GM21576 (cell line): ENCODE measurements at regions not wholly inside any gene's neighbourhood (a gene's known extent, or its start where the extent isn't known, plus 50 kb on each side); places are given as distances from the start of the nearest gene placed in this dataset.
"Not testable (repeated sequence)": the region's sequence is repeated elsewhere in the genome, so short reads cannot be mapped to it uniquely, and the experiment has no call there.

Experiments used
- ATAC-seq: cut with Tn5 transposase; IDR thresholded peaks from one replicate; pipeline ENCODE4 v1.9.1; 2021; ENCODE audit warnings: mild to moderate bottlenecking, moderate library complexity; ENCODE audit not compliant: unreplicated experiment

- no peak for ATAC-seq
Observed at GRCh38 chr3:147240581-147240980, 165.8 kb downstream of the ZIC4 start.

DNA sequence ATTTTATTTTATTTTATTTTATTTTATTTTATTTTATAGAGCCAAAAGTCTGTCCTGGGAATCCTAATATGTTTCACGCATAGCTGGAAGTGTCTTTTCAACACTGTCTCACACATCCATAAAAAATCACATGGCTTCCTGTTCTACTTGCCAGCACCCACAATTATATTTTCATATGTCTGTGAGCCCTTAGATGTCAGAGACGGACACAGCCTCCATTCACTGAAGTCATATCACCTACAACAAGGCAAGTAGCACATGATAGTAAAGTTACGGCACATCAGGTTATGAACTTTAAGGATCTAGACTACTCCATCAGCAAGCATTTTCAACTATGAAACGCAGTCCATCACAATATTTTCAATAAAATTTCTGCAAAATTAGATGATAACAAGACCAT is 168.4 kb downstream of the ZIC4 start:
- no peak for ATAC-seq

- not testable (repeated sequence) for ATAC-seq
Observed at GRCh38 chr3:147231980-147232379, 174.4 kb downstream of the ZIC4 start.

- no peak for ATAC-seq
Observed at GRCh38 chr3:147231111-147231510, 175.2 kb downstream of the ZIC4 start.

DNA sequence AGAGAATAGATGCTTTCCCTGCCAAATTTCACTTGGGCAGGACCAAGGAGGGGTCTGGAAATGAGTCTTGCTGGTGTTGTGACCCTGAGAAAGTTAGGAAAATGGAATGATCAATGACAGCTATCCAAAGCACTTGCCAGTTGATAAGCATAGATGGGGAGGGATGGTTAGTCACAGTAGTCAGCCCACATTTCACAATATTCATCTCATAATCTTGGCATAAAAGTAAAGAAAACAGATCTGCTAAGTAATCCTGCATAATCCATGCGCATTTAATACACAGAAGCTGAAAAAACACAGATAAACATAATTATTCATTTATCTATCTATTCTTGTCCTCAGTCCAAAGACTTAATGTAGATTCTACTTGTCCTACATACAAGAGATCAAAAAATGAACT is 184.1 kb downstream of the ZIC4 start:
- ATAC-seq: no peak

GRCh38 chr3:147218965-147219364 is 187.4 kb downstream of the ZIC4 start:
- ATAC-seq: no peak

- ATAC-seq: no peak
Observed at GRCh38 chr3:147216143-147216673, 190.1 kb downstream of the ZIC4 start.

DNA sequence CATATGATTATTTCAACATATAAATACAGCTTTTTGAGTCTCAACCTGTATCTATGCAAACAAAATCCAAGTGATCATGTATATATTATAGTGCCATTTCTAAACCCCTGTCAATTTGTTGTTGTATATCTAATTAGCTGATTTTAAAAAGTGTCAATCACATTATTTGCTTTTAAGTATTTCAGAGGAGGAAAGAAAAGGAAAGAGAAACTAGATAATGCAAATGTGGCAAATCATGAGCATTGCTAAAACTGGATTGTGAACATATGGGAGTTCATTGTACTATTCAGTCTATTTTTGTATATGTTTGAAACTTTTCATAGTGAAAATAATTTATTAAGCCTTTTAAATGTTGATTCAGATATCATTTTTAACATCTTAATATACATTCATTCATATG is 190.7 kb downstream of the ZIC4 start:
- no peak for ATAC-seq

- no peak for ATAC-seq
Observed at GRCh38 chr3:147213633-147214032, 192.7 kb downstream of the ZIC4 start.

DNA sequence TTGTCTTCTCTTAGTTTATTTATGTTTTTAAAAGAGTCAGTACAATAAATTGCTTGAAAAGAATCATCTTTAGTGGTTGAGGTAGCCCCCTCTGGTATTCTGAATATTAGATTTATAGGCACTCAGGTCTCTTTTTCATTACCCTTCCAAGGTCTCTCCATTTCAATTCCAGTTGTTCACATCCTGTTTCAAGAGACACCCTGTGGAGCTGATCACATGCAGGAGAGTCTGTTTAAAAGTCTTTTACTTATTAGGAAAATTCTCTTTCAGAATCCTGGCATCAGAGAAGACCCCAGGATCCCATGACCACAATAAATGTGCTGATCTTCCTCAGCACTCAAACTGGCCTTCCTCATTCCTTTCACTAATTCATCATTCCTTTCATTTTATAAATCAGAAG is 195.7 kb downstream of the ZIC4 start:
- ATAC-seq: no peak

DNA sequence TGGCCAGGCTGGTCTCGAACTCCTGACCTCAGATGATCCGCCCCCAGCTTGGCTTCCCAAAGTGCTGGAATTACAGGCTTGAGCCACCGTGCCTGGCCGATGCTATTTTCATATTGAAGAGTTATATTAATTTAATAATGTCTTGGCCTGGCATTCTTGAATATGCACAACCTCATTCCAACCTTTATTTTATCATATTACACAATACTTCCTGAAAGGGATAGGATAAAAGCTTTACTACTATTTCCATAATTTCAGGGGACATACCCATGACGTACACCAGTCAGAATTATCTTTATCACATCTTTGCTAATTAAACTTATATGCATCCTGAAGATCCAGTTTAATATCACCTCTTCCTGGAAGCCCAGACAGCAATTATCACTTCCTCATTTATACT is 205.3 kb downstream of the ZIC4 start:
- no peak for ATAC-seq

DNA sequence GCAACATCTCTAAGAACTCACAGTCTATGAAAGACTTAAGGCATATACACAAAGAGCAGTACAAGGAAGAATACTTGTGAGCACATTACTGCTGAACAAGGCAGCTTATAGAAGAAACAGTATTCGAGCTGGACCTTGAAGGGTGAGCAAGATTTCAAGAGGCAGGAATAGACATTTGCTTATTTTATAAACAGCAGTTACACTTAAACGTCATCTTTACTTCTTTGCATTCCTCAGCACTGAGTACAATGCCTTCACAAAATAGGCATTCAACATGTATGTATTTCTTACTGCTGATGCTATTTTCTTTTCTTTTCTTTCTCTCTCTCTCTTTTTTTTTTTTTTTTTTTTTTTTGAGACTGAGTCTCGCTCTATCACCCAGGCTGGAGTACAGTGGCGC is 205.8 kb downstream of the ZIC4 start:
- no peak for ATAC-seq

DNA sequence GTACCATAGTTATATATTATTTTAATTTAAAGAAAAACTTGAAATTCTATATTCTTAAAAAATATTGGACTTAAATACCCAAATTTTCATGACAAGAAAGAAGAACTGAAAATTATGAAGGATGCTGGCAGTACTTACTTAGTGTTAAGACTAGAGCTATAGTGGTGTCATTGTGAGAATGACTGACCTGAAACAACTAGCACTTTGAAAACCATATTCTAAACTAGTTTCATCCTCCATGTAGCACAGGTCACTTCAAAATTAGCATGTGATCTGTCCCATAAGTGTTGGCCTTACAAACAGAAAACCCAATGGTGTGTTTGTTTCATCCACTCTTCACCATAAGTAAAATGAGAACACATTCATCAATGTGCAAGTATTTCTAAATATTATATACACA is 208.6 kb downstream of the ZIC4 start:
- no peak for ATAC-seq

- ATAC-seq: no peak
Observed at GRCh38 chr3:147195887-147196286, 210.5 kb downstream of the ZIC4 start.

GRCh38 chr3:147191795-147192385 is 214.5 kb downstream of the ZIC4 start:
- ATAC-seq: no peak

- ATAC-seq: no peak
Observed at GRCh38 chr3:147189016-147189415, 217.3 kb downstream of the ZIC4 start.

GRCh38 chr3:147187687-147188086 is 218.7 kb downstream of the ZIC4 start:
- ATAC-seq: no peak

GRCh38 chr3:147185781-147186180 is 220.6 kb downstream of the ZIC4 start:
- ATAC-seq: no peak

DNA sequence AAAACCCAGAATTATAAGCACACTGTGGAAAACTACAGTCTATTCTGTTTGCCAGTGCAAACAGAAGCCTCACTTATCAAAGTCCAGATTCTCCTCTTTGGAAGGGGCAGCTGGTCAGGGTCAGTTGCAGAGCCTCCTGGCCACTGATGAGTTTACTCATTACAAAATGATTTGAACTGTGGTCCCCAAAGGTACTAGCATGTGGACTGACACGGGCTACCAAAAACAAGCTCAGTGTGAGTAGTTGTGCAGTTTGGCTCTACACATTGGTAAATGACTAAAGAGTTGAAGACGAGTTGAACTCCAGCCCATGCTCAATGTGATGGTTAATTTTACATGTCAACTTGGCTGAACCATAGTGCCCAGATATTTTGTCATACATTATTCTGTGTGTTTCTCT is 221.5 kb downstream of the ZIC4 start:
- no peak for ATAC-seq

- ATAC-seq: no peak
Observed at GRCh38 chr3:147173257-147173656, 233.1 kb downstream of the ZIC4 start.

DNA sequence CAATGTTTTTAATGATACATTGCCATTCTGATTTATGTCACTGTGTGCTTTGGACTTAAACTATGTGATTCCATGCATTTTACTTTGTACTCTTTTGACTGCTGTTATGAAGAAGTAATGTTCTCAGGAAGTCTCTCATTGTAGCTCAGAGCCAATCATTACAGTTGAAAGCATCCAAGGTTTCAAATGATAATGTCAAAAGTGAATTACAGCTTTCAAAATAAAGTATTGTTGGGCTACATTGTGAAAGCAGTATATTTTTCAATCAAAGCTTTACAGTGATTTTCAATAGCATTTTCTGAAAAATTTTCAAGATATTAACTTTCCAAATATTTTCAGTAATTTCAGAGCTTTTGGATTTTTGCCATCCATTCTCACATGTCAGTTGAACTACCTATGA is 243.6 kb downstream of the ZIC4 start:
- ATAC-seq: no peak

GRCh38 chr3:147161833-147162232 is 244.5 kb downstream of the ZIC4 start:
- no peak for ATAC-seq

GRCh38 chr3:147160984-147161383 is 245.4 kb downstream of the ZIC4 start:
- no peak for ATAC-seq
